Tibial nerve (tissue), 3 donors: ENCODE measurements at regions not wholly inside any gene's neighbourhood (a gene's known extent, or its start where the extent isn't known, plus 50 kb on each side); places are given as distances from the start of the nearest gene placed in this dataset.

ENCODE experiments used
- POLR2A ChIP-seq, 2 donors: fragments of 450-650 bp; IDR thresholded peaks; one replicate each; pipeline ENCODE4 v1.6.1; 2017; ENCODE audit warnings: antibody characterized with exemption in 2 of 2, mild to moderate bottlenecking in 2 of 2, moderate library complexity in 2 of 2
- TF ChIP-seq, protein P1 (sequence below), 5 experiments: fragments of 200-600 bp in 3 of 5; fragments of 450-650 bp in 2 of 5; sonication (generic) in 3 of 5; IDR thresholded peaks; one replicate each; pipeline ENCODE4 v1.5.1; 2016 to 2019; ENCODE audit warnings: antibody characterized with exemption in 5 of 5, mild to moderate bottlenecking in 3 of 5, moderate library complexity in 2 of 5

DNA sequence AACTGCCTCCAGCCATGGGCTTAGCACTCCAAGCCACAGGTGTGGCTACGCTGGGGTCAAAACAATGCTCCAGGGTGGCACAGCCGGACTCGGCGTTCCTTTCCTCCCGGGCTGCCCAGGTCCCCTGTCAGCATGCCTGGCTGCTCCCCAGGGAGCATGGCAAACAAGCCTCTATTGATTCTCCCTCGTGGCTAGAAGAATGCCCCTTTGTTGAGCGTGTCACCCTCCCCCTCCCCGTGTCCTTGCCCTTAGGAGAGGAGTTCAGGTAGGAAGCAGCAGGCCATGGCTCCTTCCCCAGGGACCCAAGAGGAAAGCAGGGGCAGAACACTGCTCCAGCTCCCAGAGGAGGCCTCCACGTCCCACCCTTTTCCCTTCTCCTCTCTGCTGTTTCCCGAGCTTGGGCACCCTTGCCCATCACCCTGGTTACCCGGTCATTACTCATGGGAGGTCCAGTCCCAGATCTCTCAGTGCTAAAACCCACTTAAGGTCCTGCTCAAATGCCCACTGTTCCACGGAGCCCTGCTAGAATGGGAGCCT, 57.4 kb upstream of the CITED4 start:
- TF ChIP-seq, protein P1, sequence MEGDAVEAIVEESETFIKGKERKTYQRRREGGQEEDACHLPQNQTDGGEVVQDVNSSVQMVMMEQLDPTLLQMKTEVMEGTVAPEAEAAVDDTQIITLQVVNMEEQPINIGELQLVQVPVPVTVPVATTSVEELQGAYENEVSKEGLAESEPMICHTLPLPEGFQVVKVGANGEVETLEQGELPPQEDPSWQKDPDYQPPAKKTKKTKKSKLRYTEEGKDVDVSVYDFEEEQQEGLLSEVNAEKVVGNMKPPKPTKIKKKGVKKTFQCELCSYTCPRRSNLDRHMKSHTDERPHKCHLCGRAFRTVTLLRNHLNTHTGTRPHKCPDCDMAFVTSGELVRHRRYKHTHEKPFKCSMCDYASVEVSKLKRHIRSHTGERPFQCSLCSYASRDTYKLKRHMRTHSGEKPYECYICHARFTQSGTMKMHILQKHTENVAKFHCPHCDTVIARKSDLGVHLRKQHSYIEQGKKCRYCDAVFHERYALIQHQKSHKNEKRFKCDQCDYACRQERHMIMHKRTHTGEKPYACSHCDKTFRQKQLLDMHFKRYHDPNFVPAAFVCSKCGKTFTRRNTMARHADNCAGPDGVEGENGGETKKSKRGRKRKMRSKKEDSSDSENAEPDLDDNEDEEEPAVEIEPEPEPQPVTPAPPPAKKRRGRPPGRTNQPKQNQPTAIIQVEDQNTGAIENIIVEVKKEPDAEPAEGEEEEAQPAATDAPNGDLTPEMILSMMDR (IDR thresholded peaks at IDR 0.05) = no peak
- TF ChIP-seq POLR2A (IDR thresholded peaks at IDR 0.05) = no peak
